Inflammatory macrophage treated with lipopolysaccharide for 4 hours (primary cell): ENCODE measurements at regions not wholly inside any gene's neighbourhood (a gene's known extent, or its start where the extent isn't known, plus 50 kb on each side); places are given as distances from the start of the nearest gene placed in this dataset.
A peak's percentile ranks its signal among the peaks of the same experiment; 100 is the strongest.
"Not testable (repeated sequence)": the region's sequence is repeated elsewhere in the genome, so short reads cannot be mapped to it uniquely, and the experiment has no call there.

Experiments
- DNase-seq: peaks from one replicate; pipeline ENCODE4 v3.0.0-alpha.2; 2020

DNA sequence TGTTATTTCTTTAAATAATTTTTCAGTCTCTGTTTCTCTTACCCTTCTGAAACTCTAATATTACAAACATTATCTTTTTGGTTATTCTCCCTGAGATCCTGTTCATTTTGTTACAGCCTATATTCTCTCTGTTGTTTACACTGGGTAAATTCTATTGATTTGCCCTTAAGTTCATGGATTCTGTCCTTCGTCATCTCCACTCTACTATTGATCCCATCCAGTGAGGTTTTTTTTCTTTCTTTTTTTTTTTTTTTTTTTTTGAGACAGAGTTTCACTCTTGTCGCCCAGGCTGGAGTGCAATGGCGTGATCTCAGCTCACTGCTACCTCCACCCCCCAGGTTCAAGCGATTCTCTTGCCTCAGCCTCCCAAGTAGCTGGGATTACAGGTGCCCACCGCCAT is 393.9 kb downstream of the ZNF674 start:
- not testable (repeated sequence) for DNase-seq

GRCh38 chrX:46144566-46144965 is 400.7 kb downstream of the ZNF674 start:
- DNase-seq = no peak

- DNase-seq = no peak
Measured at GRCh38 chrX:46140272-46140671, 404.9 kb downstream of the ZNF674 start.

DNA sequence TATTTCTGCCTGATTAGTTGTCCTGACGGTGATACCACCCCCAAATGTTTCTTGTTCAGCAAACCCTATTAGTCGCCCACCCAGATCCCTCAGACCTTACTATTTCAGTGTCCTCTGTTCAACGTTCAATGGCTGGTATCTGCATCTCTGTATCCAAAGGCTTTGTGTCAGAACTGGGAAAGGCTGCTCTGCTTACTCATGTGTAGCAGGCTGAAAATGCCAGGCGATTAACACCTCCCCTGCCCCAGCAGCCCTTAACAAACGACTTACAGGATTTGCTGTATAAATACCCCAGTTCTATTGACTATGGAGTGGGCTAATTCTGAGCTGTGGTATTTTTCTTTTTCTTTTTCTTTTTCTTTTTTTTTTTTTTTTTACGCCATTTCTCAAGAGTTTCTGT is 415.0 kb downstream of the ZNF674 start:
- DNase-seq = no peak

GRCh38 chrX:46125111-46125510 is 420.1 kb downstream of the ZNF674 start:
- peak; percentile 62 for DNase-seq

DNA sequence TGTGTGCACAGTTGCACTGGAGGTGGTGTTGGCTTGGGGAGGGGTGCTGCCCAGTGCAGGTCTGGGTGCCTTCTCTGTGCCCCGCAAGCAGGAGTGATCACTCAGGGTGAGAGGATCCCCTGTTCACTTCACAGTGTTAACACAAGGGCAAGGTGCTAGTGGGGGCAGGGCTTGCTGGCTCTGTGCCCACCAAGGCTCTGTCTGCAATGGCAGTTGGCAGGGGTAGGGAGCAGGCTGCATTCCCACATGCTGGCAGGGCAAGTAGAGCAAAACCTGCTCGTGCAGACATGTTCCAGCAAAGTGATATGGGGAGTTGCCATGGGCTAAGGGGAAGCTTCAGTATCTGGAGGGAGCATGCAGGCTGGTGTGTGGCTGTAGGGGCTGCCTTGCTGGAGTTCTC is 428.0 kb downstream of the ZNF674 start:
- no peak for DNase-seq

DNA sequence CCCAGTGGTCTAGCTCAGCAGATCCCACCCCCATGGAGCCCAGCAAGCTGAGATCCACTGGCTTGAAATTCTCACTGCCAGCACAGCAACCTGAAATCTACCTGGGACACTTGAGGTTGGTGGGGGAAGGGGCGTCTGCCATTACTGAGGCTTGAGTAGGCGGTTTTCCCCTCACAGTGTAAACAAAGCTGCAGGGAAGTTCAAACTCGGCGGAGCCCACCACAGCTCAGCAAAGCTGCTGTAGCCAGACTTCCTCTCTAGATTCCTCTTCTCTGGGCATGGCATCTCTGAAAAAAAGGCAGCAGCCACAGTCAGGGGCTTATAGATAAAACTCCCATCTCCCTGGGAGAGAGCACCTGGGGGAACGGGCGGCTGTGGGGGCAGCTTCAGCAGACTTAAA is 457.9 kb downstream of the ZNF674 start:
- not testable (repeated sequence) for DNase-seq

- DNase-seq = not testable (repeated sequence)
Measured at GRCh38 chrX:46080121-46080520, 465.1 kb downstream of the ZNF674 start.

DNA sequence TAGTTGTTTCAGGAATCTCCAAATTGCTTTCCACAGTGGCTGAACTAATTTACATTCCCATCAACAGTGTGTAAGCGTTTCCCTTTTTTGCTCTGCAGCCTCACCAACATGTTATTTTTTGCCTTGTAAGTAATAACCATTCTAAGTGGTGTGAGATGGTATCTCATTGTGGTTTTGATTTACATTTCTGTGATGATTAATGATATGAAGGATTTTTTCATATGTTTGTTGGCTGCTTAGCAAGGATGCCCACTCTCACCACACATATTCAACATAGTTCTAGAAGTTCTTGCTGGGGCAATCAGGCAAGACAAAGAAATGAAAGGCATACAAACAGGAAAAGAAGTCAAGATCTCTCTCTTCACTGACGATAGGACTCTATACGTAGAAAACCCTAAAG is 472.4 kb downstream of the ZNF674 start:
- no peak for DNase-seq

- no peak for DNase-seq
Measured at GRCh38 chrX:46072372-46072771, 472.8 kb downstream of the ZNF674 start.

DNA sequence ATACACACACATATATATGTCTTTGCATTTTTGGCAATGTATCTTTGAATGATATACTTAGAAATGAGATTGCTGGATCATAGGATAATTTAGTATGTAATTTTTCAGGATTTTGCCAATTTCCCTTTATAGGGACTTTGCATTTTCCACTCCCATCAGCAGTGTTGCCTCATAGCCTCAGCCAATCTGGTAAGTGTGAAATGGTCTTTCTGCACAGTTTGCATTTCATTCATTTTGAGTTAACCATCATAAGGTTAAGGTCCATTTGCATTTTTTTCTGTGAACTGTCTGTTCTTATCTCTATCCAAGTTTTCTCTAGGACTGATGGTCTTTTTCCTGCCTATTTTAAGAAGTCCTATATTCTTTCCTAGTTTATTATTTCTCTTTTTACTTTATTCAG is 474.8 kb downstream of the ZNF674 start:
- no peak for DNase-seq

DNA sequence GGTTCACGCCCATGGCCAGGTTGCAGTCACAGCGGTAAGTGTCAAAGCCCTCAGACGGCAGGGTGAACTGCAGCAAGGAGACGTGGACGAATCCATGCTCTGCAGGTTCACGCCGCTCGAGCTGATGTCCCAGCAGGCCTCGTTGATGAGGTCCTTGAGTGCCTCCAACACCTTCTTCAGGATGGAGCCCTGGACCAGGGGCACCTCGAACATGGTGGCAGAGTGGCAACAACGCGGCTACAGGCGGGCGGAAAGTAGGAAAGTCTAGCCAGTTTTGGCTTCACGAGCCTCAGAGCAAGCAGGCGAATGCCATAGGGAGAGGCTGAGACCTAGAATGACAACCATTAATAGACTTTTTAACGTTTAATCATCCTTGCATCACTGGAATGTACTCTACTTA is 485.9 kb downstream of the ZNF674 start:
- DNase-seq = no peak

DNA sequence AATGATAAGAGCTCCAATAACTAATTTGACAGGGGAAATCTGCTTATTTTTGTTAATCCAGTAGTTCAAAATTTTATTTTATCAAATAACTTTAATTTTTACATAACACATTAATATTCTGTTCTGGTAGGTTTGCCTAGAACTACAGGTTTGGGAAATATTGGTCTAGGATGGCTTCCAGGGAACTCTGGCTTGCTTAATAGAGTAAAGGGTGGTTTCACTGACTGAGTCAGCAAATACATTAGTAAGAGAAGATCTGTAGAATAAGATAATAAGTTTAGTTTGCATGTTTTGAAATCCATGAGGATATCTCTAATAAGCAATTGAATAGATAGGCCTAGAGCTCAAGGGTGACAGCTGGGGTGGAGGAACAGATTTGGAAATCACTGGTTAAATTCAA is 500.7 kb downstream of the ZNF674 start:
- DNase-seq = no peak

DNA sequence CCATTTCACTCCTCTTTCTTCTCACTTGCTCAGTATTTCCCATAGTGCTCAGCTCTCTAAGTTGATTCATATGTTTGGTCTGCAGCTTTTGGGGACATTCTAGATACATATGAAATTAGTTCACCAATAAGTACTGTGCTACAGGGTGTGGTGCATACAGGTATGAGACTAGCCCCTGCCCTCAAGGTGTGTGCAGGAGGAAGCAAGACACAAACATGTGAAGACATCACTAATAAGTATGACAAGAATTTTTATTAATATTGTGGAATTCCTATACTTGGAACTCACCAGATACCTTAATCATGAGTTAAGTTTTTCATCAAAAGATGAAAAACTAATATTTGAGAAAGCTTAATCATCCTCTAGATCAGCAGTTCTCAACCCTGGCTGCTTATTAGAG is 505.2 kb downstream of the ZNF674 start:
- no peak for DNase-seq

DNA sequence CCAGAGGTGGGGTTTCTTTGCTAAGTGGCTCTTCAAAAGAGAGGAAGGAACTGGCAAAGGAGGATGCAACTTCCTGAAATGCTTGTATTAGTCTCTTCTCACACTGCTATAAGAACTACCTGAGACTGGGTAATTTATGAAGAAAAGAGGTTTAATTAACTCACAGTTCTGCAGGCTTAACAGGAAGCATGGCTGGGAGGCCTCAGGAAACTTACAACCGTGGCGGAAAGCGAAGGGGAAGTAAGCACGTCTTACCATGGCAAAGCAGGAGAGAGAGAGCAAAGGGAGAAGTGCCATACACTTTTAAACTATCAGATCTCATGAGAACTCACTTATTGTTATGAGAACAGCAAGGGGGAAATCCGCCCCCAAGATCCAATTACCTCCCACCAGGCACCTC is 505.7 kb downstream of the ZNF674 start:
- no peak for DNase-seq

DNA sequence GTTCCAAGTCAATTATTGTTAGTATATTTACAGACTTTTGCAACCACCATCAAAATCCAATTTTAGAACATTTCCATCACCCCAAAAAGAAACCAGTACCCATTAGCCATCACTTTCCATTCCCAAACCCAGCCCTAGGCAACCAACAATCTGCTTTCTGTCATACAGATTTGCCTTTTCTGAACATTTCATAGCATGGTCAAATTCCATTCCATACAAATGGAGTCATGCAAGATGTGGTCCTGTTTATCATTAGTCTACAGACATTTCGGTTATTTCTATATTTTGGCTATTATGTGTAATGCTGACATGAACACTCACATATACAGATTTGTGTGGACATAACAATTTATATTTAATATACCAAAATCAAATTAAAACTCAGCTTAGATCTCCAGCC is 508.7 kb downstream of the ZNF674 start:
- no peak for DNase-seq

DNA sequence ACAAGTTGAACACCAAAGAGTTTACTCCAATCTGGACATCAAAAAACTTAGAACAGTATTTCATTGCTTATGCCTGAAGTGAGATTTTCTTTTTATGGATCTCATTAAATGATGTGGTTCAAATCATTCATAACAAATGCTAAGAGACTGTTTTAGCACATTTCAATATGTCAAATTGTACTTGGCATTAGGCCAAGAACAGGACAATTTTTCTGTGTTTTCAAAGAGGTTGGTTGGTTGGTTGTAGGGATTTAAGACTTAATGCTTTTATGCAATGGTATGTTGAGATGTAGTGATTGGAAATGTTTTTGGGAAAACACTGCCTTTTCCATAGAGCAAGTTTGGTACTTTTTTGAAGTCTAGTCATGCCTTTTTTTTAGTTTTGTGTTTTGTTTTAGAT is 510.4 kb downstream of the ZNF674 start:
- DNase-seq = no peak

DNA sequence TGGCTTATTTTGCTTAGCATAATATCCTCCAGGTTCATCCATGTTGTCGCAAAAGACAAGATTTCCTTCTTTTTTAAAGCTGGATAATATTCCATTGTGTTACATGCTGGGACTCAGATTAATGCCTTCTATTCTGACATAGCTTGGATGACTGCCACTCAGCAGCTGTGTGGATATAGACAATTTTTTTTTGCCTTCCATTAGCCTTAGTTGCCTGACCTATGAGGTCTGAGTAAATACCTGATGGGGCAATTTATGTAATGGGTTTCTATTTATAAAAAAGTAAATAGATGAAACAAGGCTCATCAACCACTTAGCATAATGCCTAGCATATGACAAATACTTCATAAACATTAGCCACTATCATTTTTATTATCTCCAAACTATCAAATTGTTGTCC is 515.4 kb downstream of the ZNF674 start:
- DNase-seq = no peak

- DNase-seq = no peak
Measured at GRCh38 chrX:46016296-46016695, 528.9 kb downstream of the ZNF674 start.

DNA sequence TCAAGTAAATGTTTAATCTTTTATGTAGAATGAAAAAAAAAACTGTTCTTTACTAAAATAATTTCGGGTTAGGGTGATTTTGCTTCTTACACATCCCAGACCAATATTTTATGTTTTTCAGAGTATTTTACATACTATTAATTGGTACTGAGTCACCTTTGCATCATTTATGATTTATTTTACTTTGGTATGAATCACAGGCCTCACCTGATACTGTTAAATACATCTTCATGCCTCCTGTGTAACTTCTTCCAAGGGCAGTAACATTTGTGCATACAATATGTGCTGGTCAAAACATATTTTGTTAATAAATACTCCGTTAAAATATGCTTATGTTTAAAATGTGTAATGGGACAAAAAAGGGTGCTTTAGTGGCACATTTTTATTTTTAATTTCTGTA is 529.6 kb downstream of the ZNF674 start:
- no peak for DNase-seq

- DNase-seq = no peak
Measured at GRCh38 chrX:45992402-45993123, 552.7 kb downstream of the ZNF674 start.

DNA sequence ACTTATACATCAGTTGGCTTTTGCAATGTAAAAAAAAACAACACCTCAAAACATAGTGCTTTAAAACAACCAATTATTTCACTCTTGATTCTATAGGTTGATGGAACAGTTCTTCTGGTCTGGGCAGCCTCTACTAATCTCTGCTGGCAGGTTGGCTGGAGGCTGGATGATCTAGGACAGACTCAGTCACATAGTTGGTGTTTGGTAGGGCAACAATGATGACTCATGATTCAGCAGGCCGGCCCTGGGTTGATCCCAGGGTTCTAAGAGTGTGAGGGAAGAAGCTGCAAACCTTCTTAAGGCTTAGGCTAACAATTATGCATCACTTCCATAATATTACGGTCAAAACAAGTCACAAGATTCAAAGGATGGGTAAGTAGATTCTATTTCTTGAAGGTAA is 558.2 kb downstream of the ZNF674 start:
- no peak for DNase-seq

DNA sequence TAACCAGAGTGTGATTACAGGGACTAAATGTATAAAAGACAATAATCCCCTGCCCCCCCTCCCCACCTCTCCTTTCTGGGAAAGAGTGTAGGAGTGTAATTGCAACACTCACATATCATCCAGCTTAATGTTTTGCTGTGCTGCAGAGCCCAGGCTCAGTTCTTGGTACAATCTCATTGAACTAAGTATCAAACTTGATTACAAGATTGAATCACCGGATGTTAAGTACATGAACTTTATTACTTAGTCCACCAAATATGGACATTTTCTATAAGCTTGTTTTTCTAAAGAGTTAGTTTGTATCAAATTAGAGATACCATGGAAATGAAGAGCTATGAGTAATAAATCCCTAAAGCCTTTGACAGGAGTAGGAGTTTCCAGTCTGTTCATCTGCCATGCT is 559.1 kb downstream of the ZNF674 start:
- no peak for DNase-seq

- DNase-seq = not testable (repeated sequence)
Measured at GRCh38 chrX:45982958-45983727, 562.1 kb downstream of the ZNF674 start.

DNA sequence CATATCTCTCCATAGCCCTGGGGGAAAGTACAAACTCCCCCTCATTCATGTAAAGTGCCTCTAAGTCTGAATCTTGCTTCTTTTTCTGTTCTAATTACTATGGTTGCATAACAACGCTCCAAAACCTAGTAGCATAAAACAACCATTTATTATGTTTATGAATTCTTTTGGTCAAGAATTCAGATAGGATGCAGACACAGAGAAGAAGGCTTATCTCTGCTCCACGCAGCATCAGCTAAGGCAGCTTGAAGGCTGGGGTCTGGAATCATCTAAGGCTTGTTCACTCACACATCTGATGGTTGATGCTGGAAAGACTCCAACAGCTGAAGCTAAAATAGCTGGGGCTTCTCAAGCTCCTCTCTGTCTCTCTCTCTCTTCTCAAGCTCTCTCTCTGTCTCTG is 564.5 kb downstream of the ZNF674 start:
- no peak for DNase-seq
